HG03108 (cell line): ENCODE measurements at regions not wholly inside any gene's neighbourhood (a gene's known extent, or its start where the extent isn't known, plus 50 kb on each side); places are given as distances from the start of the nearest gene placed in this dataset.
A peak's percentile ranks its signal among the peaks of the same experiment; 100 is the strongest.

ENCODE experiments used
- ATAC-seq: cut with Tn5 transposase; IDR thresholded peaks from one replicate; pipeline ENCODE4 v1.9.1; 2021; ENCODE audit warnings: moderate library complexity; ENCODE audit not compliant: unreplicated experiment

- ATAC-seq: no peak
Observed at GRCh38 chr18:70489986-70490933, 201.4 kb downstream of the SOCS6 start.

- ATAC-seq: no peak
Observed at GRCh38 chr18:70489571-70489970, 200.7 kb downstream of the SOCS6 start.

- no peak for ATAC-seq
Observed at GRCh38 chr18:70469916-70470315, 181.1 kb downstream of the SOCS6 start.

GRCh38 chr18:70468861-70469547 lies 180.2 kb downstream of the SOCS6 start:
- ATAC-seq: no peak

- ATAC-seq: no peak
Observed at GRCh38 chr18:70464343-70465114, 175.7 kb downstream of the SOCS6 start.

- ATAC-seq: no peak
Observed at GRCh38 chr18:70463085-70463484, 174.2 kb downstream of the SOCS6 start.

- ATAC-seq: no peak
Observed at GRCh38 chr18:70462078-70462439, 173.2 kb downstream of the SOCS6 start.

- no peak for ATAC-seq
Observed at GRCh38 chr18:70461323-70462077, 172.7 kb downstream of the SOCS6 start.

GRCh38 chr18:70459731-70460130 lies 170.9 kb downstream of the SOCS6 start:
- ATAC-seq: no peak

- no peak for ATAC-seq
Observed at GRCh38 chr18:70459251-70459650, 170.4 kb downstream of the SOCS6 start.

- ATAC-seq: no peak
Observed at GRCh38 chr18:70457788-70458187, 168.9 kb downstream of the SOCS6 start.

GRCh38 chr18:70457223-70457622 lies 168.4 kb downstream of the SOCS6 start:
- ATAC-seq: no peak

GRCh38 chr18:70456376-70456775 lies 167.5 kb downstream of the SOCS6 start:
- no peak for ATAC-seq

GRCh38 chr18:70455731-70456130 lies 166.9 kb downstream of the SOCS6 start:
- no peak for ATAC-seq

GRCh38 chr18:70454704-70455322 lies 166.0 kb downstream of the SOCS6 start:
- peak; percentile 72 for ATAC-seq

GRCh38 chr18:70453058-70453775 lies 164.4 kb downstream of the SOCS6 start:
- ATAC-seq: no peak

- ATAC-seq: no peak
Observed at GRCh38 chr18:70452501-70452900, 163.7 kb downstream of the SOCS6 start.

GRCh38 chr18:70450426-70451253 lies 161.8 kb downstream of the SOCS6 start:
- ATAC-seq: no peak

- ATAC-seq: no peak
Observed at GRCh38 chr18:70448588-70448987, 159.7 kb downstream of the SOCS6 start.
